Colon (tissue), 2 donors: ENCODE measurements at regions not wholly inside any gene's neighbourhood (a gene's known extent, or its start where the extent isn't known, plus 50 kb on each side); places are given as distances from the start of the nearest gene placed in this dataset.

Experiments
- FAIRE-seq: peaks from 2 replicates; lab custom pipeline; 2012; peaks lifted over from hg19 to GRCh38; lab: Jason Lieb, UNC
- donor health status: control.
- donor health status: control.

- FAIRE-seq: no peak
Measured at GRCh38 chr10:78248651-78249464, 215.2 kb downstream of the RPS24 start.

GRCh38 chr10:78249690-78250089 lies 216.0 kb downstream of the RPS24 start:
- FAIRE-seq: no peak

- FAIRE-seq: no peak
Measured at GRCh38 chr10:78250313-78251015, 216.8 kb downstream of the RPS24 start.

- FAIRE-seq: no peak
Measured at GRCh38 chr10:78251016-78251385, 217.3 kb downstream of the RPS24 start.

- FAIRE-seq: no peak
Measured at GRCh38 chr10:78252286-78252685, 218.6 kb downstream of the RPS24 start.

GRCh38 chr10:78253063-78253853 lies 219.6 kb downstream of the RPS24 start:
- FAIRE-seq: no peak

GRCh38 chr10:78254013-78254412 lies 220.3 kb downstream of the RPS24 start:
- no peak for FAIRE-seq

GRCh38 chr10:78255214-78255613 lies 221.6 kb downstream of the RPS24 start:
- no peak for FAIRE-seq

- FAIRE-seq: no peak
Measured at GRCh38 chr10:78255796-78256638, 222.4 kb downstream of the RPS24 start.

- FAIRE-seq: no peak
Measured at GRCh38 chr10:78258323-78259030, 224.8 kb downstream of the RPS24 start.

- no peak for FAIRE-seq
Measured at GRCh38 chr10:78259391-78259790, 225.7 kb downstream of the RPS24 start.

- no peak for FAIRE-seq
Measured at GRCh38 chr10:78260141-78260540, 226.5 kb downstream of the RPS24 start.

- no peak for FAIRE-seq
Measured at GRCh38 chr10:78260680-78261079, 227.0 kb downstream of the RPS24 start.

GRCh38 chr10:78261291-78261690 lies 227.6 kb downstream of the RPS24 start:
- FAIRE-seq: no peak

- no peak for FAIRE-seq
Measured at GRCh38 chr10:78262860-78263259, 229.2 kb downstream of the RPS24 start.

GRCh38 chr10:78263521-78263988 lies 229.9 kb downstream of the RPS24 start:
- no peak for FAIRE-seq

- no peak for FAIRE-seq
Measured at GRCh38 chr10:78264361-78264760, 230.7 kb downstream of the RPS24 start.

GRCh38 chr10:78266741-78267469 lies 233.2 kb downstream of the RPS24 start:
- no peak for FAIRE-seq

GRCh38 chr10:78267598-78267997 lies 233.9 kb downstream of the RPS24 start:
- no peak for FAIRE-seq

GRCh38 chr10:78269060-78269459 lies 235.4 kb downstream of the RPS24 start:
- FAIRE-seq: no peak
